GM13976 (cell line): ENCODE measurements at regions not wholly inside any gene's neighbourhood (a gene's known extent, or its start where the extent isn't known, plus 50 kb on each side); places are given as distances from the start of the nearest gene placed in this dataset.

Experiments used
- DNase-seq: peaks from one replicate; pipeline ENCODE4 v3.0.0; 2012; ENCODE audit warnings: low spot score
- in situ Hi-C: fragments of 300-500 bp; cut with MboI; formaldehyde crosslinking; loops from one replicate; pipeline ENCODE4 v1.12.0; 2022; ENCODE audit warnings: low sequenced_read_pairs, mixed read lengths, inconsistent platforms; ENCODE audit not compliant: unreplicated experiment
- TF ChIP-seq, protein P1 (sequence below): IDR thresholded peaks from 2 replicates; pipeline ENCODE4 v1.5.1; 2012; ENCODE audit warnings: borderline replicate concordance, mild to moderate bottlenecking; ENCODE audit not compliant: insufficient read depth; ENCODE audit errors: extremely low read depth, missing control alignments, control extremely low read depth

DNA sequence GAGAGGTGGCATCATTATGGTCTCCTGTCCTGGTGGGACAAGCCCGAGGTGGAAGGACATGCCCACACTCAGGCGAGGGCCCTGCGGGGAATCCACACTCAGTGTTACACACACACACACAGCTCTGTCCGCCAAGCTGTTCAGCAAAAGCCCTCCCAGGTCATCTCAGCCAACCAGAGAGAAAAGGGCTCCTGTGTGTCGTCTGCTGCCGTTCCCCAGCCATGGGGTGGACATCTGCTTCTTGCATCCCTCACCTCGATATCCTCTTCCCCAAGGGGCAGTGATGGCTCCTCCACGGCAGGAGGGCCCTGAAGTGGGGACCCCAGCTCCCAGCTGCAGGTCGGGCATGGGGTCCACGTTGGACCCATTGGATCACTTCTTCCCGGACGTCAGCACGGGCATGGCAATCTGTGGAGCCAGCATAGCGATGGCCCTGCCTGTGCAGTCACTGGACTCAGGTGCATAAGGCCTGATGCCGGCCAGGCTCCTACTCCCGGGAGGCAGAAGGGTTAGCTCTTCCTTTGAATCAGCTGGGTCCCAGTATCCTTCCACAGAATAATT is 290.1 kb downstream of the C16orf95 start:
- in situ Hi-C loops, result no loop called here
- TF ChIP-seq, protein P1, sequence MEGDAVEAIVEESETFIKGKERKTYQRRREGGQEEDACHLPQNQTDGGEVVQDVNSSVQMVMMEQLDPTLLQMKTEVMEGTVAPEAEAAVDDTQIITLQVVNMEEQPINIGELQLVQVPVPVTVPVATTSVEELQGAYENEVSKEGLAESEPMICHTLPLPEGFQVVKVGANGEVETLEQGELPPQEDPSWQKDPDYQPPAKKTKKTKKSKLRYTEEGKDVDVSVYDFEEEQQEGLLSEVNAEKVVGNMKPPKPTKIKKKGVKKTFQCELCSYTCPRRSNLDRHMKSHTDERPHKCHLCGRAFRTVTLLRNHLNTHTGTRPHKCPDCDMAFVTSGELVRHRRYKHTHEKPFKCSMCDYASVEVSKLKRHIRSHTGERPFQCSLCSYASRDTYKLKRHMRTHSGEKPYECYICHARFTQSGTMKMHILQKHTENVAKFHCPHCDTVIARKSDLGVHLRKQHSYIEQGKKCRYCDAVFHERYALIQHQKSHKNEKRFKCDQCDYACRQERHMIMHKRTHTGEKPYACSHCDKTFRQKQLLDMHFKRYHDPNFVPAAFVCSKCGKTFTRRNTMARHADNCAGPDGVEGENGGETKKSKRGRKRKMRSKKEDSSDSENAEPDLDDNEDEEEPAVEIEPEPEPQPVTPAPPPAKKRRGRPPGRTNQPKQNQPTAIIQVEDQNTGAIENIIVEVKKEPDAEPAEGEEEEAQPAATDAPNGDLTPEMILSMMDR, result no peak

DNA sequence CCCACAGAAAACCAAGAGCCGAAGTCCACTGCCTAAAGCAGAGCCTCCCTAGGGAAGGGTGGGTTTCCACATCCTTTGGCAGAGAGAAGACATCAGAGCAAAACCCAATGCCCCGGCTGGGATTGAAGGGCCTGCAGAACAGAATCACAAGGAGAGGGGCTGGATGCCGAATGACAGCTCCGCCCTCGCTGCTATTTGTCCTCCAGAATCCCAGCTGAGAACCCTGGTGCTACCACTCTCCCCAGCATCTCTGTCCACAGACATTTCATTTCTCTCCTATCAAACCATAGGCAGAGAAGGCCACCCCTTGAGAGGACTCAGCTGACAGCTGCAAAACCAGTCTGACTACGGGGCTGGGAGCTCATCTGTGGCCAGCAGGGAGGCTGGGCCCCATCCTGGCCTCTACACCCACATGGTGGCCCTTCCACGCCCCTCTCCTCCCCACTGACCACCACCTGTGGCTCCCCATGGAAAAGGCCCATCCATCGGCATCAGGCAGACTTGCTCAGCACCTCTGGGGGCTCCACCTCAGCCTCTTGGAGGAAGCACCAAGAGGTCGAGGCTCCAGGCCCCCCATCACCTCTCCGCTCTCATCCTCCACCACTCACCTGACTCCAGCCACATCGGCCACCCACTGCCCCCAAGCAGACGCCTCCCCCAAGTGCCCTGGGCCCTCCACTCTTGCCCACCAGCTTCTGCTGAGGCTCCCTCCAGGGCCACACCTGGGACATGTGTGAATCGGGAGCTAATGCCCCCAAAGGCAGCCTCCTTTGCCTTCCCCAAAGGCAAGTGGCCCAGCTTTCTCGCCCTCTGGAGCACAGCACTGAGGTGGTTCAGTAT is 288.5 kb downstream of the C16orf95 start:
- in situ Hi-C loops, result no loop called here
- no peak for DNase-seq
- TF ChIP-seq, protein P1, result no peak

More for the DNA sequence above, 290.1 kb downstream of the C16orf95 start:
- no peak for DNase-seq

DNA sequence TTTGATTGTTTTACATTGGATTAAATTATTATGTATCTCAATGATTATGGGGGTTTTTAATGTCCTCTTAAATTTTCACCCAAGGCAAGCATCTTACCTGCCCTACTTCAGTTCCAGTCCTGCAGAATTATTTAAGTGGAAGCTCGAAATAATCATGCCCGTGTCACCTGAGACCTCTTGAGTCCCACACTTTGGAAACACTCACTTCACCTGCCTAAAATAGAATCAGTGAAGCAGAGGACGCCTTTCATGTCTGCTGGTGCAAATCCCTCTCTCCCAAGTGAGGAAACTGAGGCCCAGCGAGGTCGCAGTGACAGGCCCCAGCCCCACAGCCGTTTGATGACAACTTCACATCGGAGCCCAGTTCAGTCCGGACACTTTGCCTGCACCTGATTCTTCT is 284.6 kb downstream of the C16orf95 start:
- in situ Hi-C loops, result no loop called here
- no peak for DNase-seq
- TF ChIP-seq, protein P1, result no peak

DNA sequence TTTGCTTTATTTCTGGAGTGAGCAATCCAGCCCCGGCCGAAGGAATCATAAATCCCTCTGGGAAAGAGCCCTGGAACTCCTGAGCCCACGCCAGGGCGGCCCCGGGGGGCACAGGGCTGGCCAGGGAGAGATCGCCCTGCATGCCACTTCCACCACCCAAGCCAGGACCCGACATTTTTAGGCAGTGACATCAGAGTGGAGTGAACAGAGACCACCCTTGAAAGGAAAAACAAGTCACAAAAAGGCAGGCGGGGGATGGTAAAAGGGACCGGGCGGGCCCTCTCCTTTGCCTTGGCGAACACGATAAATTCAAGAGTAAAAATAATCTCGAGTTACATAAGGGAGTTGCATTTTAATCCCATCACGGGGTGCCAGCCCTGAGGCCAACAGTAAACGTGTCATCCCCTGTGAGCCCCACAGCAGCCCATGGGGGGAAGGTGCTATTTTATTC is 284.1 kb downstream of the C16orf95 start:
- in situ Hi-C loops, result no loop called here
- DNase-seq, result no peak
- TF ChIP-seq, protein P1, result no peak

DNA sequence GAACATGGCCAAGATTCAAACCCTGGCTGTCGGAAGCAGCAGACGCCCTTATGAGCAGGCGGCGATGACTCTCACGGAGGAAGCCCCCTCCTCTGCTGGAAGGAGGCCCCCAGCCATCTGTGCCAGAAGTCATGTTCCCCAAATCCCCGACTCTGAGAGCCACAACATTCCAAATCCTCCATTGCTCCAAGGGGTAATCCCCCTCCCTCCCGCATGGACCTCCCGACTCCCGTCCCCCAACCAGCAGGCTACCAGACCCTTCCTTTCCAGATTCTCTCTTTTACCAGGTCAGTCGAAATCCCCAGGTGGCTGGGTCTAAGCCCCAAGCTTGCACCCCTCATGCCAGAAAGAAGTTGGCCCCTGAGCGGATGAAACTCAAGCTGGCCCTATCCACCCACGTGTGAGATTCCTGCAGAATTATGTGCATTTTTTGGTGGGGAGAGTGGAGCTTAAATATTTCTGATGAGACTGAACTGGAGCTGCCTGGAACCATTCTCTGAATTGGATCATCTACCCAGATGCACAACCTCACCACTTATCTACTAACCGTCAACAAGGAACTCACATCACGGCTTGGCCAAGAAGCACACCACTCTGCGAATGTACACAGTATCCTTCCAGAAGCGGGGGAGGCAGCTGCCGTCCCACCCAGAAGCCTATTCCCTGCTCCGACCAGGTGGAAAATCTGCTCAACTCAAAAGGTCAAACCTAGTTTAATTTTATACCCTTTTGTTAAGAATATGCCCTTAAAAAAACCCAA is 283.5 kb downstream of the C16orf95 start:
- no peak for DNase-seq
- in situ Hi-C loops, result no loop called here
- TF ChIP-seq, protein P1, result no peak

DNA sequence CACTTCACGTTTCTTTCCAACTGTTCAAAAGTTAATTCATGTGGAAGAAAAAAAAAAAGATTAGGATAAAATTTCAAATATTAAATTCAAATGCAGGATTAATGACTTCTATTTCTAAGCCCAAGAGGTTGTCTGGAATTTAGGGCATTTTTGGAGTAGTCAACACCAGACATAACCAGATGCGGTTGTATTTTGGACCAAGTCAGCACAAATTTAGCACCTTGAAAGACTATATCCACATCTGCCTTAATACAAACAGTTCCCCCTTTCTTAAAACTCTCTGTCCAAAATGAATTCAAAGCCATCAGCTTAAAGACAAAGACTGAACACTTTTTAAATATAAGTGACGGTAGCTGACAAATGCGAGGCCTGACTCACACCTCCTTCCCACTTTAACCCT is 282.9 kb downstream of the C16orf95 start:
- in situ Hi-C loops, result no loop called here
- TF ChIP-seq, protein P1, result no peak
- DNase-seq, result no peak
